GM21515 (cell line): ENCODE measurements at regions not wholly inside any gene's neighbourhood (a gene's known extent, or its start where the extent isn't known, plus 50 kb on each side); places are given as distances from the start of the nearest gene placed in this dataset.

ENCODE experiments used
- ATAC-seq: cut with Tn5 transposase; IDR thresholded peaks from one replicate; pipeline ENCODE4 v1.9.1; 2021; ENCODE audit not compliant: unreplicated experiment

DNA sequence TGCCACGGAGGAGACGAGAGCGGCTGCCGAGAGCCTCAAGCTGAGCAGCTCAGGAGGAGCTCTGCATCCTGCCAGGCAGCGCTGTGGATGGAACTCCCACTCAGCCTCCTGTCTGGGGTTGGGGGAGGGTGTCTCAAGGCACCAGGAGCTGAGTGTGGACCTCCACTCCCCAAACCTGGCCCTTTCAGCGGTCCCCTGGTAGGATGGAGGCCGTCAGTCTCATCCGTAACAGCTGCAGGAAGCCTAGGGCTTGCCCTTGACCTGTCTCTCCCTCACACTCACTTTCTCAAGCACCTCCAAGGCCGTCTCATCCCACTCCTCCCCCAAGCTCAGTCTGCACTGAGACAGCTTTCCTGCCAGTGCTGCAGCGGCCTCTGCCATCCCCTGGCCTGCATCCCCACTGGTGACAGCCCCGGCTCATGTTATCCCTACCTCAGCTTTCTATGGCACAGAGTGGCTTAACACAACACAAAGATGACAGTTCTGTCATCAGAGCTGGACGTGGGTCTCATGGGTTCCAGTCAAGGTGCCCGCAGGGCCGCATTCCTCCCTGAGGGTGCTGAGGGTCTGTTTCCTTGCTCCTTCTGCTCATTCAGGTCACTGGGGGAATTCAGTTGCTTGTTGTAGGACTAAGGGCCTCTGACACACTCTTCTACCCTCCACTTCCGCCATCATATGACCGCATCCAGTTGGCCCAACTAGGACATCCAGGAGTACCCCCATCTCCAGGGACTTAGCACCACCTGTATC is 341.9 kb upstream of the B3GAT1 start:
- no peak for ATAC-seq

- ATAC-seq = no peak
Measured at GRCh38 chr11:134752964-134753770, 341.1 kb upstream of the B3GAT1 start.

DNA sequence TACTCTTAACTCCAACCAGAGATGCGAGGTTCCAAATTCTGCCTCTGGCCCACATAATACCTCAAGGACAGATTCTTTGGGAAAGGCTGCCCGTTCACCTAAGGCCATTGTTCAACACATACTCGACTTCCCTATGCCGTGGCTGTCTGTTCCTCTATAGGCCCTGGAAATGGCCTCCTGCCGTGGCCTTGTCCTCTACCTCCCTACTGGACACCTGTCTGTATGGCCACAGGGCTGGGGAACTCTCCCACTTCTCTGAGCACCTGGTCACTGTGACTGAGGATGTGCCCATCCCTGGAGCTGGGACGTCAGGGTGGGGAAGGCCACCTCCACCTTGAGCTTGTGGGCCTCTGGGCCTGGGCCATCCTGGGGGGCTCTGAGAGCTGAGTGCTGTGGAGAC is 340.5 kb upstream of the B3GAT1 start:
- ATAC-seq = no peak

- ATAC-seq = no peak
Measured at GRCh38 chr11:134751766-134752165, 339.7 kb upstream of the B3GAT1 start.

- no peak for ATAC-seq
Measured at GRCh38 chr11:134751031-134751585, 339.1 kb upstream of the B3GAT1 start.

GRCh38 chr11:134750619-134751018 is 338.6 kb upstream of the B3GAT1 start:
- no peak for ATAC-seq

GRCh38 chr11:134749040-134749839 is 337.2 kb upstream of the B3GAT1 start:
- ATAC-seq = no peak

DNA sequence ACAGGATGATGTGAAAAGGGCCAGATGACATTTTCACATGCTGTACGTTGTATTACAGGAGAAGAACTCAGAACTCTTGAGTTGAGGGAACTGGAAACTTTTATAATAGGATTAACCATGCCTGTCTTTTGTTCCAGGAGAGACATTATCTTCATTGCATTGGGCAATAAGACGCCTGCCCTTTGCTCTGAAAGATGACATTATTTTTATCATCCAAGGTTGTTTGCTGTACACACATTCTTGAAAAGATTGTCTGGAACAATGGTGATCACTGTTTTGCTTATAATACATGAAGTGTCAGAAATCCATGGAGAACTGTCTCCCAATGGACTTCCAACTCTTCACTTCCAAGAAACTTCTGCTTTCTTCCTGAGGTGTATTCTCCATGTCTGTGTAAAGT is 334.6 kb upstream of the B3GAT1 start:
- ATAC-seq = no peak

DNA sequence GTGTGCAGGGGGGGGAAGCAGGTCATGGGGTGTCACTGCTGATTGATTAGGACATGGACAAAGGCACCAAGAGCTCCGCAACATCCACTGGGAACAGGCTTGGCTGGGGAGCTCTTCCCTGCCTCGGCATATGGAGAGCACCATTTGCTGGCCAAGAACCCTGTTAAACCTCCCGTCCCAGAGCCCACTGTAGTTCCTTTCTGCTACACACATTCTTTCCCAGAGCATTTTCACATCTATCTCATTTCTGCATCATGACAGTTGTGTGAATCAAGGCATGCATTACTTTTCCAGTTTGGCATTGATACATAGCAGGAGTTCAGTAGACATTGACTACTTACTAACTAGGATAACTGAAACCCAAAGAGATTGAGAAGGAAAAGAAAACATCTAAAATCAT is 333.4 kb upstream of the B3GAT1 start:
- no peak for ATAC-seq

DNA sequence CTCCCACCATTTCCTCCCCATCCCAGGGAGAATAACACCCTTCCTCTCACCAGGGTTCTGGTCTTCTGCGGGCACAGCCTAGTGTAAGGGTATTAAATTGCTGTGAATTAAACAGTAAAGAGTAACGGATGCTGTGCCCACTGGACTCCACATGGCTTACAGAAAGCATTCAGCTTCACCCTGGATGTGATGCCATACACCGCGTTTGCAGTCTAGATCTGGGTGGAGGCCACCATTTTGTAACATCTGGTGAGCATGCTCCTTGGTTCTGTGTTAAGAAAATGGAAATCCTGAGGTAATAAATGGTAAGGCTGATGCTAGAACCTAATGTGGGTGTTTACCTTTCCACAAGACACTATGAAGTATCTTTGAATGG is 331.8 kb upstream of the B3GAT1 start:
- no peak for ATAC-seq

- no peak for ATAC-seq
Measured at GRCh38 chr11:134742956-134743819, 331.1 kb upstream of the B3GAT1 start.

DNA sequence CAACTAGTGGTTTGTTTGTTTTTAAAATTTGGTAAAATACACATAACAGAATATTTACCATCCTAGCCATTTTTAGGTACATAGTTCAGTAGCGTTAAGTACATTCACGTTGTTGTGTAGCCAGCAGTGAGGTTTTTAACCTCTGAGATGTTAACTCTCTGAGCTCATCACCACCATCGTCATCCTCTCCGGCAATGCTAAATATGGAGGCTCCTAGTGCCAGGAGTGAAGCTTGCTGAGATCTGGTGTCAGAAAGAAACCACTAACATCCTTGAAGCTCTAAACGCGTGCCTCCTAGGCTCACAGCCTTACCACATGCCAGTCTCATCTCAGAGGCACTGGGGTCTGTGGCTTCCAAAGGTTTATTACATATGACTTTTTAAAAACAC is 330.2 kb upstream of the B3GAT1 start:
- ATAC-seq = no peak

- no peak for ATAC-seq
Measured at GRCh38 chr11:134741453-134742223, 329.6 kb upstream of the B3GAT1 start.

- ATAC-seq = no peak
Measured at GRCh38 chr11:134740590-134741261, 328.7 kb upstream of the B3GAT1 start.

DNA sequence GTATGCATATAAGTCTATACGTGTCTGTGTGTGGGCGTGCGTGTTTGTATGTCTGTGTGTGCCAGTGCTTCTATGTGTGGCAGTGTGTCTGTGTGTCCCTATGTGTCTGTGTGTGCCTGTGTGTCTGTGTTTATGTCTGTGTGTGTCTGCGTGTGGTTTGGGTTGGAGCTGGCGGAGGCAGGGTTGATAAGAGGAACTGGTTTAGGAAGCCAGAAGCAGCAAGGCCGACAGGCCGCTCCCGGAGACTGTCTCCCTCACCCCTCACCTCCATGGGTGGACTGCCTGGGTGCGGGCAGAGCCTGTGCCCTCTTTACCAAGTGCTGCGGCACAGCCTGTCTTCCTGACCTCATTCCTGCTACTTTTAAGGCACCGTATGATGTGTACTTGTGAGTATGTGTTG is 327.1 kb upstream of the B3GAT1 start:
- ATAC-seq = no peak

- ATAC-seq = no peak
Measured at GRCh38 chr11:134738581-134738980, 326.5 kb upstream of the B3GAT1 start.

- no peak for ATAC-seq
Measured at GRCh38 chr11:134737563-134738510, 325.8 kb upstream of the B3GAT1 start.
